ENCODE measurements at regions not wholly inside any gene's neighbourhood (a gene's known extent, or its start where the extent isn't known, plus 50 kb on each side); places are given as distances from the start of the nearest gene placed in this dataset.

DNA sequence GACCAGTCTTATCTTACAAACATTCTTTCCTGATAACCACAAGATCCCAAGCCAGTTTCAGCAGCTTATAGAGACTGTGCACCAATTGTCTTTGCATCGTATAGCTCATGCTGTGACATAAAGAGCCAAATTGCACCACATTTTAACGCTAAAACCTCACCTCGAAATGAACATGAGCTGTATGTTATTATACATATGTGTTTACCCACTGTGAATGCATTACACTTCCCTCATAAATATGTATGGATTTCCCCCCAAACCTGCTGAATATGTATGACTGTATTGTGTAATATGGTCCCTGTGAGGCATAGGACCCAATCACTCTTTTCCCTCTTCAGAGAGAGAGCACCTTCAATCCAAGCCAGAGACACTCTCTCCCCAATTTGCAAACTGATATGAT lies 692.4 kb downstream of the NLGN4X start (continued):
- TF ChIP-seq, protein P1, sequence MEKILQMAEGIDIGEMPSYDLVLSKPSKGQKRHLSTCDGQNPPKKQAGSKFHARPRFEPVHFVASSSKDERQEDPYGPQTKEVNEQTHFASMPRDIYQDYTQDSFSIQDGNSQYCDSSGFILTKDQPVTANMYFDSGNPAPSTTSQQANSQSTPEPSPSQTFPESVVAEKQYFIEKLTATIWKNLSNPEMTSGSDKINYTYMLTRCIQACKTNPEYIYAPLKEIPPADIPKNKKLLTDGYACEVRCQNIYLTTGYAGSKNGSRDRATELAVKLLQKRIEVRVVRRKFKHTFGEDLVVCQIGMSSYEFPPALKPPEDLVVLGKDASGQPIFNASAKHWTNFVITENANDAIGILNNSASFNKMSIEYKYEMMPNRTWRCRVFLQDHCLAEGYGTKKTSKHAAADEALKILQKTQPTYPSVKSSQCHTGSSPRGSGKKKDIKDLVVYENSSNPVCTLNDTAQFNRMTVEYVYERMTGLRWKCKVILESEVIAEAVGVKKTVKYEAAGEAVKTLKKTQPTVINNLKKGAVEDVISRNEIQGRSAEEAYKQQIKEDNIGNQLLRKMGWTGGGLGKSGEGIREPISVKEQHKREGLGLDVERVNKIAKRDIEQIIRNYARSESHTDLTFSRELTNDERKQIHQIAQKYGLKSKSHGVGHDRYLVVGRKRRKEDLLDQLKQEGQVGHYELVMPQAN (IDR thresholded peaks at IDR 0.05; ENCODE audit: borderline replicate concordance), result no peak
- no peak for TF ChIP-seq SAFB (IDR thresholded peaks at IDR 0.05; ENCODE audit: borderline replicate concordance, low read depth, low read length)
- TF ChIP-seq SIX5 (IDR thresholded peaks at IDR 0.05; ENCODE audit: borderline replicate concordance in 1 of 2, insufficient read depth in 1 of 2, low read depth in 1 of 2, low read length in 2 of 2), result no peak
- no peak for TF ChIP-seq ARNT (IDR thresholded peaks at IDR 0.05)
- TF ChIP-seq, protein P2, sequence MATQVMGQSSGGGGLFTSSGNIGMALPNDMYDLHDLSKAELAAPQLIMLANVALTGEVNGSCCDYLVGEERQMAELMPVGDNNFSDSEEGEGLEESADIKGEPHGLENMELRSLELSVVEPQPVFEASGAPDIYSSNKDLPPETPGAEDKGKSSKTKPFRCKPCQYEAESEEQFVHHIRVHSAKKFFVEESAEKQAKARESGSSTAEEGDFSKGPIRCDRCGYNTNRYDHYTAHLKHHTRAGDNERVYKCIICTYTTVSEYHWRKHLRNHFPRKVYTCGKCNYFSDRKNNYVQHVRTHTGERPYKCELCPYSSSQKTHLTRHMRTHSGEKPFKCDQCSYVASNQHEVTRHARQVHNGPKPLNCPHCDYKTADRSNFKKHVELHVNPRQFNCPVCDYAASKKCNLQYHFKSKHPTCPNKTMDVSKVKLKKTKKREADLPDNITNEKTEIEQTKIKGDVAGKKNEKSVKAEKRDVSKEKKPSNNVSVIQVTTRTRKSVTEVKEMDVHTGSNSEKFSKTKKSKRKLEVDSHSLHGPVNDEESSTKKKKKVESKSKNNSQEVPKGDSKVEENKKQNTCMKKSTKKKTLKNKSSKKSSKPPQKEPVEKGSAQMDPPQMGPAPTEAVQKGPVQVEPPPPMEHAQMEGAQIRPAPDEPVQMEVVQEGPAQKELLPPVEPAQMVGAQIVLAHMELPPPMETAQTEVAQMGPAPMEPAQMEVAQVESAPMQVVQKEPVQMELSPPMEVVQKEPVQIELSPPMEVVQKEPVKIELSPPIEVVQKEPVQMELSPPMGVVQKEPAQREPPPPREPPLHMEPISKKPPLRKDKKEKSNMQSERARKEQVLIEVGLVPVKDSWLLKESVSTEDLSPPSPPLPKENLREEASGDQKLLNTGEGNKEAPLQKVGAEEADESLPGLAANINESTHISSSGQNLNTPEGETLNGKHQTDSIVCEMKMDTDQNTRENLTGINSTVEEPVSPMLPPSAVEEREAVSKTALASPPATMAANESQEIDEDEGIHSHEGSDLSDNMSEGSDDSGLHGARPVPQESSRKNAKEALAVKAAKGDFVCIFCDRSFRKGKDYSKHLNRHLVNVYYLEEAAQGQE (IDR thresholded peaks at IDR 0.05; ENCODE audit: borderline replicate concordance), result no peak
- TF ChIP-seq, protein P2 (CRISPR knock-in tag; IDR thresholded peaks at IDR 0.05; ENCODE audit: low read depth), result no peak
- no peak for TF ChIP-seq CHCHD3 (CRISPR knock-in tag; IDR thresholded peaks at IDR 0.05)
- TF ChIP-seq FOXA1 (IDR thresholded peaks at IDR 0.05; ENCODE audit: borderline replicate concordance), result no peak
- TF ChIP-seq, protein P3, sequence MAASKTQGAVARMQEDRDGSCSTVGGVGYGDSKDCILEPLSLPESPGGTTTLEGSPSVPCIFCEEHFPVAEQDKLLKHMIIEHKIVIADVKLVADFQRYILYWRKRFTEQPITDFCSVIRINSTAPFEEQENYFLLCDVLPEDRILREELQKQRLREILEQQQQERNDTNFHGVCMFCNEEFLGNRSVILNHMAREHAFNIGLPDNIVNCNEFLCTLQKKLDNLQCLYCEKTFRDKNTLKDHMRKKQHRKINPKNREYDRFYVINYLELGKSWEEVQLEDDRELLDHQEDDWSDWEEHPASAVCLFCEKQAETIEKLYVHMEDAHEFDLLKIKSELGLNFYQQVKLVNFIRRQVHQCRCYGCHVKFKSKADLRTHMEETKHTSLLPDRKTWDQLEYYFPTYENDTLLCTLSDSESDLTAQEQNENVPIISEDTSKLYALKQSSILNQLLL (CRISPR knock-in tag; IDR thresholded peaks at IDR 0.05; ENCODE audit: borderline replicate concordance), result no peak
